NCI-H2196 (cell line): ENCODE measurements at regions not wholly inside any gene's neighbourhood (a gene's known extent, or its start where the extent isn't known, plus 50 kb on each side); places are given as distances from the start of the nearest gene placed in this dataset.

Source experiments
- DNase-seq: peaks from one replicate; lab custom pipeline; 2025; ENCODE audit not compliant: unreplicated experiment; lab: John Stamatoyannopoulos, UW

DNA sequence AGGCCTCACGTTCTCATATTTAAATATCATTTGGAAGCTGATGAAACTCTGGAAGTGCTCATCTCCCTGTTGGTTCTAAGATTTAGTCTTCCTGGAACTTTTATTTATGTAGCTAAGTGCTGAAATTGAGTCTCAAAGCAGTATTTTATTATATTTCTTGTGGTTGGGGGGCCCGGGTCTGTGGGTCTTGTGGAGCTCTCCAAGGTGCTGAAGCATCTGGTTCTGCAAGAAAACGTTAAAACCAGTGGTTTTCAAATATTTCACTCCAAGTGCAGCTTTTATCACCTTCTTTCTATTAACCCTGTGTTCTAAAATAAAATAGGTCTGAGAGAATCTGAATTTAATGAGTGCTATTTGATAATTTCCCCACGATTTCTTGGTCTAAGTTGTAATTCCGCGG is 1404.8 kb downstream of the TBC1D22A start:
- DNase-seq = no peak

GRCh38 chr22:48161298-48161697 is 1398.8 kb downstream of the TBC1D22A start:
- no peak for DNase-seq

- DNase-seq = no peak
Observed at GRCh38 chr22:48157676-48158075, 1395.2 kb downstream of the TBC1D22A start.

DNA sequence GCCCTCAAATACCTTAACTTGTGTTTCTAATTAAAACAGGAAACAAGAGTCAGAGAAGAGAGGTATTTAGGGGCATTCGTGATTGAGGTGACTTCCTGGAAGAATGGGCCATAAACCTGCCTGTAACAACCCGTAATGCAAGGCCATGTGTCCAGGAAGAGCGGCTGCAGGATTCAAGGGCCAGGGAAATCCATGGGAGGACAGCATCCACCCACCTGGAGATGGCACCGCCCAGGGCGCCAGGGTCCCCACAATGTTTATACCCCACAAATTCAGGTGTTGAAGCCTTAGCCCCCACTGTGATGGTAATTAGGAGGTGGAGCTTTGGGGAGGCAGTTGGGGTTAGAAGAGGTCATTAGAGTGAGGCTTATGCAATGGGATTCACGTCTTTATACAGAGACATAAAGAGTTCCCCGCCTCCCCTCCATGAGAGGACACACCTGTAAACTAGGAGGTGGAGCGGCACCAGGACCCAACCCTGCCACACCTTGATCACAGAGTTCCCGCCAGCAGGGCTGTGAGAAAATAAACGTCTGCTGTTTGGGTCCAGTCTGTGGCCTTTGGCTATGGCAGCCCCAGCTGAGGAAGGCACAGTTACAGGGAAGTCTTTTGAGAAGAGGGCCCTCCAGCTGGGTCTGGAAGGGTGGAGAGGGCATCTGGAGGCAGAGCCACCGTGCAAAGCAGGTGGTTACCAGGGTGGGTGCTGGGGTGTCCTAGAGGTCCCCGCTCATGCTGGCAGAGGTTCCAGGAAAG is 1394.3 kb downstream of the TBC1D22A start:
- no peak for DNase-seq

- no peak for DNase-seq
Observed at GRCh38 chr22:48155446-48155845, 1393.0 kb downstream of the TBC1D22A start.

DNA sequence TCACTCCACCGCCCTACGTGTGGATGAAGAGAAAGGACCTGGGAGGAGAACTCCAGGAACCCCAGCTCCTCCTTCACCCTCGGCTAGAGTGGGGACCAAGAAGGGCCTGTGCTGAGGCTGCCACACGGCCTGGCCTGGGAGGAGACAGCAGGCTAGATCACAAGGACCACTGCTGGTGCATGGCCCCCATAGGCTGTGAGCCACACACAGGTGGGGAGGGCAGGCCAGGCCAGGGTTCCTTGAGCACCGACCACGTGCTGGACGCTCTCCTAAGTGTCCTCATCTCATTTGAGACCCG is 1392.4 kb downstream of the TBC1D22A start:
- no peak for DNase-seq

GRCh38 chr22:48154169-48154942 is 1391.9 kb downstream of the TBC1D22A start:
- no peak for DNase-seq

DNA sequence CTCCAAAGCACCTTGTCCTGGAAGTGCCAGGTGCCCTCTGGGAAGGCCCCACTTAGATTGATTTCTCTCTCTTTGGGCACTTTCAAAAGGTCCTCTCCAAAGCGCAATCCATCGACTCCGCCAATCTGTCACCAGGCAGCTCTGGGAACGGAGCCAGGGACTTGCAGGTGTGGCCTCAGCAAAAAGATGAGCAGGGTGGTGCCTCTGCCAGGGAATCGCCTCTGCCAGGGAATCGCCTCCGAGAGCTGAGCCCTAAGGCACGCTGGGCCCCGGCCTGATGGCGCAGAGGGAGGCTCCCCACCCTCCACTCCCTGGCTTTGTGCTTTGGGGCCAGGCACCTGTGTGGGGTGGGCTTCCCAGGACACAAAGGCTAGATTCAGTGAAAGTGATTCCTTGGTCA is 1391.3 kb downstream of the TBC1D22A start:
- DNase-seq = peak; percentile 3

GRCh38 chr22:48152916-48153315 is 1390.5 kb downstream of the TBC1D22A start:
- no peak for DNase-seq

- DNase-seq = no peak
Observed at GRCh38 chr22:48152164-48152775, 1389.8 kb downstream of the TBC1D22A start.

- DNase-seq = no peak
Observed at GRCh38 chr22:48151641-48152040, 1389.2 kb downstream of the TBC1D22A start.

GRCh38 chr22:48147831-48148230 is 1385.4 kb downstream of the TBC1D22A start:
- DNase-seq = no peak

DNA sequence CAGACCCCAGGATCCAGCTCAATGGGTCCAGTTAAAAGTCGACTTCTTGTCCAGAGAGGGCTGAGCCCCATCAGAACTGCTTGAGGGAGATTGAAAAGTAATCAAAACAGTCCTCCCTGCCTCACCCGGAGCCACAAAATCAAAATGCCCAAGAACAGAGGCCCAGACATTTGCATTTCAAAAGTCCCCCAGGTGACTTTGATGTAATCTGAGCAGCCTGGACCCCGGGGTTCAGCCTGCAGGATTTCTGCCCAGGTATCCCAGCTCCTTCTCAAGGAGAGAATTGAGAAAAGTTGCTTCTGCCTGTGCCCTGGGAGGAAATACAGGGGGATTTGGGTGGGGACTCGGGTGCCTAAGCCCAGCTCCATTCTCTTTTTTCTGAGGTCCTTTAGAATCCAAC is 1385.0 kb downstream of the TBC1D22A start:
- no peak for DNase-seq

DNA sequence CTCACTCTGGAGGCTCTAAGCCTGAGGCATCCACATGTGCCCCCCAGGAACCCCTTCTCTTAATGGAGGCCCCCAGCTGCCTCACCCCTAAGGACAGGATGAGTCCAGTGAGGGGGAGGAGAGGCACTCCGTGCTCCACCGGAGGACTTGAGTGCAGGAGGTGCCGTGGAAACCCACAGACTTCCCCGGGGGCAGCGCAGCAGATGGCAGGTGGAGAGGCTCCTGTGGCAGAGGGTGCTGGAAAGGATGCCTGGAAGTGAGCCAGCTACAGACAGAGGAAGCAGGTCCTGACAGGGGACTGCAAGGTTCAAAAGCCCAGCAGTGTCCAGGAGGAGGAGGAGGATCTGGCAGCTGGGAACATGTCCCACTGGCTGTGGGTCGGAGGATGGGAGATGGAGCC is 1384.0 kb downstream of the TBC1D22A start:
- no peak for DNase-seq

GRCh38 chr22:48145738-48146137 is 1383.3 kb downstream of the TBC1D22A start:
- DNase-seq = no peak

GRCh38 chr22:48144318-48144717 is 1381.9 kb downstream of the TBC1D22A start:
- no peak for DNase-seq

- DNase-seq = no peak
Observed at GRCh38 chr22:48143856-48144255, 1381.4 kb downstream of the TBC1D22A start.

DNA sequence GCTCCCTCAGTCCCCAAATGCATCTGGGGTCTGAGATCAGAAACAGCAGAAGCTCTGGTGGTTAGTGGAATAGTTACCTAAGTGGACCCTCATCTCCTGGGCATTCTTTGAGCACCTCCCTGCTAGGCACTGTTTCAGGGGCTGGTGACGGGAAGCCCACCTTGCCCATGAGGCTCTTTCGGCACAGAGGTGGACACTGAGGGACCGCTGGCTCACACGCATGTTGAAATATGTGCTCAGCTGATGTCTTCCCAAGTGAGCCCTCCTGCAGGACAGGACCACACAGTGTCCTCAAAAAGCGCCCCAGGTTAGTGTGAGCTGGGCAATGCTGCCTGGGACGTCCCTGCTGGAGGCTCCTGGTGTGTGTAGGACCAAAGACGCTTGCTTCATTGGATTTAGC is 1379.9 kb downstream of the TBC1D22A start:
- DNase-seq = no peak

DNA sequence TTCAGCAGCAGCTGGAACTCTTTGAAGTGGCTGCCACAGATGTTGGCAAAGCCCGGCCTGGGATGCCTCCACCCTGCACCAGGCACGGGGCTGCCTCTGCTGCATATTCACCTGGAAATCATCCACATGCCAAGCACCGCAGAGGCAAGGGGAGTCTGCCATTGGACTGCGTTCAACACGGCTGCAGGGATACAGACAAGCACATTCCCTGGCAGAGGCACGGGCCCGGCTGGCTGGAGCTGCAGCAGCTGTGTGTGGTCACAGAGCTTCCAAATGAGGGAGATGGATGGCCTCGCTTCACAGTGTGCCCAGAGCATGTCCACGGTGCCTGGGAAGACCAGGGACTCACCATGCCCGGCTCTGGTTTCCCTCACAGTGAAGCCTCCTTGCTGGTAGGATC is 1378.9 kb downstream of the TBC1D22A start:
- no peak for DNase-seq

DNA sequence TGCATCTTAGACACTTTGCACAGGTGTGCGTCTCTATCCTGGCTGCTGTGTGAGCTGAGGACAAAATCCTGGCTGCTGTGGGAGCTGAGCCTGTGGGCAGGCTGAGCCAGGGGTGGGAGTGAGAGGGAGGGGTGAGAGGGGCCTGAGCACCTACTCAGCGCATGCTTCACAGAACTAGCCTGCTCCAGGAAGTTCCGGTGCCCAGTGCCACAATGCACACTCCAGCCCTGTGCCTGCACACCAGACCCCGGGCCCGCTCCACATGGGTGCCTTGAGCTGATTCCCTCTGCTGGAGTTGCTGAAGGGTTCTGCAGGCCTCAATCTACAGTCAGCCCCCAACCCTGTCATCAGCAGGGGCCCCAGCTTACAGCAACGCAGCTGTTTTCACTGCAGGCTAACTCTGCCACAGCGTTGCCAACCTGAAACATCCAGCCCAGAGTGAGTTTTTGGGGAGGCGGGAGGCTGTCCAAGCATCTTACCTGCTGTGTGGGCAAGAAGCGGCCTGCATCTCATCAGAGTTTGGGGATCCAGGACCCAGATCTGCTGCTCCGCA is 1377.9 kb downstream of the TBC1D22A start:
- DNase-seq = no peak

DNA sequence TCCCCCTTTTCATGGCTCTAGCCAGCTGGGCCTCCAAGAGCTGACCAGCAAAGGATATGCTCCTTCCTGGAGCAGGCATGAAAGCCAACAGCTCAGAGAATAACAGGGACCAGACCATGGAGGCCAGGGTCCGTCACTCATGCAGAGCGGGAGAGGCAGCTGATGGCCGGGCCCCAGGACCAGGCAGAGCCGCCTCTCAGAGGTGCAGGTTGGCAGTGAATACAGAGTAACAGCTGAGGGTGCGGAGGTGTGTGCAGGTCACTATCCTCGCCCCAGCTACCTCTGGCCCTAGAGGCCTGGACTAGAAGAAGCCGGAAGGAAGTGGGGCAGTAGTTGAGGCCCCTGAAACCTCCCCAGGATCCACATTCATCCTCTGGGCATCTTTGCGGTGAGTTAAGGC is 1377.3 kb downstream of the TBC1D22A start:
- DNase-seq = no peak

DNA sequence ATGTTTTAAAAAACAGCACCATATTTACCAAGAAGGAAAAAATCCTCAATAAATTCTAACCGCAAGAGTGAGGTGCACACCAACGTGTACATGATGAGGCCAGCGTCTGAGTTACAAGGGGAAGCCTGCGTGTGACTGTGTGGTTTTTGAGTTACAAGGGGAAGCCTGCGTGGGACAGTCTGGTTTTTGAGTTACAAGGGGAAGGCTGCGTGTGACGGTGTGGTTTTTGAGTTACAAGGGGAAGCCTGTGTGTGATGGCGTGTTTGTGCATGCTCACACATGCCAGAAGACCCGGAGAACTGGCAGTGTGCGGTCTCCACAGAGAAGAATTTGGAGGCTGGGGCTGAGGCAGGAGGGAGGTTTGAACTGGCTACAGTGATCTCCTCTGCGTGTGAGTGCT is 1376.4 kb downstream of the TBC1D22A start:
- DNase-seq = no peak
